Fibroblast of lung (primary cell): ENCODE measurements at regions not wholly inside any gene's neighbourhood (a gene's known extent, or its start where the extent isn't known, plus 50 kb on each side); places are given as distances from the start of the nearest gene placed in this dataset.

Experiments
- DNase-seq, 2 donors: peaks; one replicate each; pipeline versions ENCODE4 v3.0.0 to v3.0.0-alpha.2; 2010; ENCODE audit warnings: low read depth in 2 of 2
- H2AFZ ChIP-seq: 2 replicates; pipeline ENCODE4 v1.5.1; 2012; ENCODE audit warnings: low read length, control low read depth, inconsistent platforms
- H3K27ac ChIP-seq: 2 replicates; pipeline ENCODE4 v1.5.1; 2011; ENCODE audit warnings: low read length, control low read depth; ENCODE audit not compliant: insufficient read depth
- H3K27me3 ChIP-seq: 2 replicates; pipeline ENCODE4 v1.5.1; 2011; ENCODE audit warnings: mild to moderate bottlenecking, low read length; ENCODE audit not compliant: control insufficient read depth, insufficient read depth
- H3K36me3 ChIP-seq: 2 replicates; pipeline ENCODE4 v1.5.1; 2011; ENCODE audit warnings: low read length; ENCODE audit not compliant: control insufficient read depth, insufficient read depth
- H3K4me1 ChIP-seq: 2 replicates; pipeline ENCODE4 v1.5.1; 2011; ENCODE audit warnings: low read length; ENCODE audit not compliant: control insufficient read depth, insufficient read depth; ENCODE audit errors: extremely low read depth
- H3K4me2 ChIP-seq: 2 replicates; pipeline ENCODE4 v1.5.1; 2011; ENCODE audit warnings: low read length, control low read depth; ENCODE audit not compliant: insufficient read depth; ENCODE audit errors: extremely low read depth
- H3K4me3 ChIP-seq, 4 experiments: fragments of 200-600 bp in 1 of 4; sonication (generic) in 1 of 4; replicated peaks in 1 of 4; 2 replicates each; pipeline ENCODE4 v1.5.1; 2011 to 2016; ENCODE audit warnings: low read length in 4 of 4, low read depth in 3 of 4, mild to moderate bottlenecking in 3 of 4, control low read depth in 2 of 4, inconsistent platforms in 1 of 4, mixed read lengths in 1 of 4; ENCODE audit not compliant: insufficient read depth in 1 of 4; ENCODE audit errors: control extremely low read depth in 1 of 4
- H3K79me2 ChIP-seq: 2 replicates; pipeline ENCODE4 v1.5.1; 2012; ENCODE audit warnings: mild to moderate bottlenecking, low read length, inconsistent platforms; ENCODE audit not compliant: control insufficient read depth, insufficient read depth
- H3K9ac ChIP-seq: 2 replicates; pipeline ENCODE4 v1.5.1; 2011; ENCODE audit warnings: mild to moderate bottlenecking, low read length, control low read depth; ENCODE audit not compliant: insufficient read depth
- H3K9me3 ChIP-seq: 2 replicates; pipeline ENCODE4 v1.5.1; 2012; ENCODE audit warnings: low read depth, low read length; ENCODE audit not compliant: control insufficient read depth, insufficient read depth
- H4K20me1 ChIP-seq: 2 replicates; pipeline ENCODE4 v1.5.1; 2011; ENCODE audit warnings: low read length; ENCODE audit not compliant: control insufficient read depth, insufficient read depth; ENCODE audit errors: extremely low read depth
- CTCF ChIP-seq, 2 donors: IDR thresholded peaks in 1 of 2; conservative IDR thresholded peaks in 1 of 2; 1 replicate in 1 of 2; 2 replicates in 1 of 2; pipeline ENCODE4 v1.5.1; 2011 to 2012; ENCODE audit warnings: low read length in 2 of 2, control low read depth in 1 of 2, inconsistent platforms in 1 of 2, low read depth in 1 of 2, mild to moderate bottlenecking in 1 of 2
- EZH2 ChIP-seq: IDR thresholded peaks from 2 replicates; pipeline ENCODE4 v1.5.1; 2012; ENCODE audit warnings: low read length, control low read depth, mild to moderate bottlenecking; ENCODE audit errors: missing control alignments

GRCh38 chr1:239049571-239049970, 336.8 kb upstream of the CHRM3 start:
- Histone ChIP-seq H3K9me3 (no peaks in the 10 kb centered on the region), H3K27me3 (no peaks in the 10 kb centered on the region), H3K9ac (no peak overlapping the region), H3K27ac (no peak overlapping the region), H2AFZ (no peak overlapping the region), H3K36me3 (no peaks in the 10 kb centered on the region), H3K79me2 (no peaks in the 10 kb centered on the region), H3K4me2 (no peak overlapping the region), H3K4me1 (no peaks in the 10 kb centered on the region), H4K20me1 (no peaks in the 10 kb centered on the region), H3K4me3 (no peak overlapping the region)
- TF ChIP-seq EZH2 (no peak), CTCF (conservative IDR thresholded peaks at IDR 0.05 in 1 of 2, IDR thresholded peaks at IDR 0.05 in 1 of 2; ENCODE audit: low read depth in 1 of 2, low read length in 2 of 2) (no peak)
- no peak for DNase-seq

- Histone ChIP-seq H3K4me1 (no peaks in the 10 kb centered on the region), H3K4me3 (no peak overlapping the region), H3K79me2 (no peaks in the 10 kb centered on the region), H4K20me1 (no peaks in the 10 kb centered on the region), H3K9me3 (no peaks in the 10 kb centered on the region), H3K36me3 (no peaks in the 10 kb centered on the region), H3K4me2 (no peak overlapping the region), H3K27me3 (no peaks in the 10 kb centered on the region), H3K9ac (no peak overlapping the region), H3K27ac (no peak overlapping the region), H2AFZ (no peak overlapping the region)
- no peak for DNase-seq
- TF ChIP-seq EZH2 (no peak), CTCF (conservative IDR thresholded peaks at IDR 0.05 in 1 of 2, IDR thresholded peaks at IDR 0.05 in 1 of 2; ENCODE audit: low read depth in 1 of 2, low read length in 2 of 2) (no peak)
Measured at GRCh38 chr1:239044829-239045228, 341.5 kb upstream of the CHRM3 start.

- H3K79me2 ChIP-seq, result no peaks in the 10 kb centered on the region
- no peaks in the 10 kb centered on the region for H3K36me3 ChIP-seq
- peak in 1 of 2 donors; percentile 0 for DNase-seq
- H3K9me3 ChIP-seq, result no peaks in the 10 kb centered on the region
- no peaks in the 10 kb centered on the region for H3K27me3 ChIP-seq
- no peak overlapping the region for H3K4me2 ChIP-seq
- no peak overlapping the region for H3K4me3 ChIP-seq
- no peak overlapping the region for H2AFZ ChIP-seq
- H3K4me1 ChIP-seq, result no peaks in the 10 kb centered on the region
- no peak for TF ChIP-seq CTCF (conservative IDR thresholded peaks at IDR 0.05 in 1 of 2, IDR thresholded peaks at IDR 0.05 in 1 of 2; ENCODE audit: low read depth in 1 of 2, low read length in 2 of 2)
- no peak for TF ChIP-seq EZH2
- no peak overlapping the region for H3K27ac ChIP-seq
- H4K20me1 ChIP-seq, result no peaks in the 10 kb centered on the region
- H3K9ac ChIP-seq, result no peak overlapping the region
Measured at GRCh38 chr1:239040523-239040922, 345.8 kb upstream of the CHRM3 start.
